Gastroesophageal sphincter (tissue), 3 donors: ENCODE measurements at regions not wholly inside any gene's neighbourhood (a gene's known extent, or its start where the extent isn't known, plus 50 kb on each side); places are given as distances from the start of the nearest gene placed in this dataset.

Source experiments
- EP300 ChIP-seq: sonication (generic); formaldehyde crosslinking; IDR thresholded peaks from one replicate; pipeline ENCODE4 v1.6.1; 2017; ENCODE audit warnings: antibody characterized with exemption, mild to moderate bottlenecking
- POLR2A ChIP-seq, 2 donors: fragments of 450-650 bp; IDR thresholded peaks; one replicate each; pipeline ENCODE4 v1.6.1; 2017; ENCODE audit warnings: antibody characterized with exemption in 2 of 2, mild to moderate bottlenecking in 2 of 2, moderate library complexity in 1 of 2
- TF ChIP-seq, protein P1 (sequence below), 4 experiments: fragments of 200-600 bp in 2 of 4; fragments of 450-650 bp in 2 of 4; sonication (generic) in 1 of 4; IDR thresholded peaks; one replicate each; pipeline ENCODE4 v1.5.1; 2017 to 2019; ENCODE audit warnings: antibody characterized with exemption in 4 of 4, mild to moderate bottlenecking in 2 of 4, moderate library complexity in 2 of 4

DNA sequence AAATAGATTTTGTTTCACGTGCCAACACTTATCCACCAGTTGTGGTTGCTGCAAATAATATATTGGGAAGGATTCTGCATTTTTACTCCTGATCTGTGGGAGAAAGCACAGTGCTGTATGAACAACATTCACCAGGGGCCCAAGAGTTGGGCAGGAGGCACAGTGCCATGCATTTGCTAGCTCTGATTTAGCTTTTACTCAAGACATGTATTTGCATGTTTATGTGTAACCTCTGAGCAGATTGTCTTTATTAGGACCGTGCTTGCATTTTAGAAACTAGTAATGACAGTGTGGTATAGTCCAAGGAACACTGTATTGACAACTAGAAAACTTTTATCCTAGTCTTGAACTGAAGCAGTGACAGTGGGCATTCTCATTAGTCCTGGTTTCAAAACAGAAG lies 133.9 kb upstream of the B3GALT2 start:
- no peak for TF ChIP-seq POLR2A (IDR thresholded peaks at IDR 0.05)
- TF ChIP-seq, protein P1, sequence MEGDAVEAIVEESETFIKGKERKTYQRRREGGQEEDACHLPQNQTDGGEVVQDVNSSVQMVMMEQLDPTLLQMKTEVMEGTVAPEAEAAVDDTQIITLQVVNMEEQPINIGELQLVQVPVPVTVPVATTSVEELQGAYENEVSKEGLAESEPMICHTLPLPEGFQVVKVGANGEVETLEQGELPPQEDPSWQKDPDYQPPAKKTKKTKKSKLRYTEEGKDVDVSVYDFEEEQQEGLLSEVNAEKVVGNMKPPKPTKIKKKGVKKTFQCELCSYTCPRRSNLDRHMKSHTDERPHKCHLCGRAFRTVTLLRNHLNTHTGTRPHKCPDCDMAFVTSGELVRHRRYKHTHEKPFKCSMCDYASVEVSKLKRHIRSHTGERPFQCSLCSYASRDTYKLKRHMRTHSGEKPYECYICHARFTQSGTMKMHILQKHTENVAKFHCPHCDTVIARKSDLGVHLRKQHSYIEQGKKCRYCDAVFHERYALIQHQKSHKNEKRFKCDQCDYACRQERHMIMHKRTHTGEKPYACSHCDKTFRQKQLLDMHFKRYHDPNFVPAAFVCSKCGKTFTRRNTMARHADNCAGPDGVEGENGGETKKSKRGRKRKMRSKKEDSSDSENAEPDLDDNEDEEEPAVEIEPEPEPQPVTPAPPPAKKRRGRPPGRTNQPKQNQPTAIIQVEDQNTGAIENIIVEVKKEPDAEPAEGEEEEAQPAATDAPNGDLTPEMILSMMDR (IDR thresholded peaks at IDR 0.05) = no peak
- TF ChIP-seq EP300 = no peak
